HG02678 (cell line): ENCODE measurements at regions not wholly inside any gene's neighbourhood (a gene's known extent, or its start where the extent isn't known, plus 50 kb on each side); places are given as distances from the start of the nearest gene placed in this dataset.
"Not testable (repeated sequence)": the region's sequence is repeated elsewhere in the genome, so short reads cannot be mapped to it uniquely, and the experiment has no call there.

Experiments used
- ATAC-seq: cut with Tn5 transposase; IDR thresholded peaks from one replicate; pipeline ENCODE4 v1.9.1; 2021; ENCODE audit warnings: mild to moderate bottlenecking, moderate library complexity; ENCODE audit not compliant: unreplicated experiment

GRCh38 chr2:31813016-31813415 lies 197.8 kb downstream of the MEMO1 start:
- no peak for ATAC-seq

DNA sequence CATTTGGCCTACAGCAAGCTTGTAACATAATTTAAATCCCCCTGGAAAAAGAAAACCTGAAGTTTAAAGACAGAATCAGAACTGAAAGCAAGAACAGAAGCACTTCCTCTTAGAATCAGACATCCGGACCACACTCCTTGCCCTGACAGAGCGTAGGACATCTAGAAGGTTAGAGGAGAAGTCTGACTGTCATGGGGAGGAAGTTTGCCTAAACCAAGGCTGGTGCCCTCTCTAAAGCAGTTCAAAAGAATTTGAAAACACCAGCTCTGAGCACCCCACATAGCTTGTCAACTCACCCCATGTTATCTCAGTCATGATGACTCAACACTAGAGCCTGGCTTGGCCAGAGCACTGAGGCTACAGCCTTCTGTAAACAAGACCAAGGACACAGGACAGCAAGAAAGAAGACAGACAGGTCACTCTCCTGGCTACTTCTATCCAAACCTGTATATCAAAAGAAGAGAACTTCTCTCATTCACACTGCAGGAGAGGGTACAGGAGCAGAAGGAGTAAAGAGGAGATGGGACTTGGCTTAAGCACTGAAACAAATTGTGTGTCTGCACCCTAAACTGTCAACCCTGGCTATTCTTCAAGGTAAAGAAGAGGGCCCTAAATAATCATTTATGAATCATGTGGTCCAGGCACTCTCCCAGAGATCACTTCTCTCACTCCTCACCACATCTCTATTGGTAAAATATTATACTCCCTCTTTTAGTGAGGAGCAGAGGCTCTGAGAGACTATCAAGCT lies 198.6 kb downstream of the MEMO1 start:
- peak; percentile 99 for ATAC-seq

DNA sequence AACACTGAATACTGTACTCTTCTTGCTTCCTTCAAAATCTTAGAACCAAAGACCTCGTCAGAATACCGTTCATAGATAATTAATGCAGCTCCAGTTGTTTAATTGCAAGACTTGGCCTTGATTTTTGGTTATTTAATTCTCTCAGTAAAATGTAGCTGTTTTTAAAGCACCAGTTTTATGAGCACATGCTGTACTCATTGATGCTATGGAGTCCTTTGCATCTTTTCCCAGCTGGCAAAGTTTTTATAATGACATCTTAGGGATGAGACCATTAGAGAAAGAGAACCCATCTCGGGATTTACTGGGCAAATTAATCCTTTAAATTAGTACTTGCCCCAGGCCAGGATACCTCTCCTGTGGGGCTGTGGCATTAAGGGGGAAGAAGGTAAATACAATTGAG lies 199.3 kb downstream of the MEMO1 start:
- no peak for ATAC-seq

GRCh38 chr2:31810200-31810917 lies 200.4 kb downstream of the MEMO1 start:
- no peak for ATAC-seq

DNA sequence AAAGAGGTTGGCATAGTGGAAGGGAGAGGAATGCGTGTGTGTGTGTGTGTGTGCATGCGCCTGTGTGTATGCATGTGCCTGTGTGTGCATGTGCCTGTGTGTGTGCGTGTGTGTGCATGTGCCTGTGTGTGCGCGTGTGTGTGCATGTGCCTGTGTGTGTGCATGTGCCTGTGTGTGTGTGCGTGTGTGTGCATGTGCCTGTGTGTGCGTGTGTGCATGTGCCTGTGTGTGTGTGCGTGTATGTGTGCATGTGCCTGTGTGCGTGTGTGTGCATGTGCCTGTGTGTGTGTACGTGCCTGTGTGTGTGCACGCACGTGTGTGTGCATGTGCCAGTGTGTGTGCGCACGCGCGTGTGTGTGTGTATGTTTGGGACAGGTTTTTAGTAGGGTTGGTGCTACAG lies 205.1 kb downstream of the MEMO1 start:
- no peak for ATAC-seq

DNA sequence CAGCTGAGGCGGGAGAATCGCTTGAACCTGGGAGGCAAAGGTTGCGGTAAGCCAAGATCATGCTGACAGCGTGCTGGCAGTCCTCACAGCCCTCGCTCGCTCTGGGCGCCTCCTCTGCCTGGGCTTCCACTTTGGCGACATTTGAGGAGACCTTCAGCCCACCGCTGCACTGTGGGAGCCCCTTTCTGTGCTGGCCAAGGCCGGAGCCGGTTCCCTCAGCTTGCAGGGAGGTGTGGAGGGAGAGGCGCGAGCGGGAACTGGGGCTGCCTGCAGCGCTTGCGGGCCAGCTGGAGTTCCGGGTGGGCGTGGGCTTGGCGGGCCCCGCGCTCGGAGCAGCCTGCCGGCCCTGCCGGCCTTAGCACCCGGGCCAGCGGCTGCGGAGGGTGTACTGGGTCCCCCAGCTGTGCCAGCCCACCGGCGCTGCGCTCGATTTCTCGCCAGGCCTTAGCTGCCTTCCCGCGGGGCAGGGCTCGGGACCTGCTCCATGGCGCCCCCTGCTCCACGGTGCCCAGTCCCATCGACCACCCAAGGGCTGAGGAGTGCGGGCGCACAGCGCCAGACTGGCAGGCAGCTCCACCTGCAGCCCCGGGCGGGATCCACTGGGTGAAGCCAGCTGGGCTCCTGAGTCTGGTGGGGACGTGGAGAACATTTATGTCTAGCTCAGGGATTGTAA lies 207.2 kb downstream of the MEMO1 start:
- not testable (repeated sequence) for ATAC-seq

DNA sequence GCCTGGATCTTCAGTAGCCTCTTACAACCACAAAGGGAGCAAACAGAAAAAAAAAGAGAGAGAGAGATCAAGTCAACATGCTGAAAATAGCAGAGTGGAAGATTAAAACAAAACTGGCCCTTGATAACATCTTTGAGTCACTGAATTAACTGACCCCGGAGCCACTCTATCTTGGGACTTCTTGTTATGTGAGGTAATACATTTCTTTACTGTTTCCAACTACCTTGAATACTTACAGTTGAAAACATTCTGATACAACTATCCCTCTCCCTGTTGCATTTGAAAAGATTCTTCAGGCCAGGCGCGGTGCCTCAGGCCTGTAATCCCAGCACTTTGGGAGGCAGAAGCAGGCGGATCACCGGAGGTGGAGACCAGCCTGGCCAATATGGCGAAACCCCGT lies 208.1 kb downstream of the MEMO1 start:
- ATAC-seq: no peak

GRCh38 chr2:31799282-31799681 lies 211.5 kb downstream of the MEMO1 start:
- not testable (repeated sequence) for ATAC-seq

GRCh38 chr2:31788273-31788672 lies 207.5 kb upstream of the SRD5A2 start:
- ATAC-seq: no peak

GRCh38 chr2:31785876-31786275 lies 205.1 kb upstream of the SRD5A2 start:
- peak; percentile 74 for ATAC-seq

- ATAC-seq: no peak
Observed at GRCh38 chr2:31784868-31785267, 204.1 kb upstream of the SRD5A2 start.

GRCh38 chr2:31783446-31784091 lies 202.8 kb upstream of the SRD5A2 start:
- not testable (repeated sequence) for ATAC-seq

DNA sequence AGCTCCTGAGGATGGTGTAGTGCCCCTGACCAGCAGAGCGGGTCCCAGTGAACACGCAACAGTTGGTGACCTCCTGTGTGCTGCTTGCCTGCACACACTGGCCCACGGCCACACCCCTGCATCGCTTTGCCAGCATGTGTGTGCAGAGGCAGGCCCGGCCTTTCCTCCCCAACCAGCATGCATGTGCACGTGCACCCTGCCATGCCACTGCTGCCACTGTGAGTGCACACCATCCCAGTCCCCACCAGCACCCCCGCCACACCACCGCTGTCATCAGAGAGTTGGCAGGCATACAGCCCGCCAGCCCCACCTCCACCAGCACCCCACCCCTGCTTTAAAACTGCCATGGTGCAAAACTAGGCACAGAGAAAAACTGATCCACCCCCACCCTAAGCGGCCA lies 197.4 kb upstream of the SRD5A2 start:
- ATAC-seq: no peak

GRCh38 chr2:31770741-31771140 lies 190.0 kb upstream of the SRD5A2 start:
- no peak for ATAC-seq

DNA sequence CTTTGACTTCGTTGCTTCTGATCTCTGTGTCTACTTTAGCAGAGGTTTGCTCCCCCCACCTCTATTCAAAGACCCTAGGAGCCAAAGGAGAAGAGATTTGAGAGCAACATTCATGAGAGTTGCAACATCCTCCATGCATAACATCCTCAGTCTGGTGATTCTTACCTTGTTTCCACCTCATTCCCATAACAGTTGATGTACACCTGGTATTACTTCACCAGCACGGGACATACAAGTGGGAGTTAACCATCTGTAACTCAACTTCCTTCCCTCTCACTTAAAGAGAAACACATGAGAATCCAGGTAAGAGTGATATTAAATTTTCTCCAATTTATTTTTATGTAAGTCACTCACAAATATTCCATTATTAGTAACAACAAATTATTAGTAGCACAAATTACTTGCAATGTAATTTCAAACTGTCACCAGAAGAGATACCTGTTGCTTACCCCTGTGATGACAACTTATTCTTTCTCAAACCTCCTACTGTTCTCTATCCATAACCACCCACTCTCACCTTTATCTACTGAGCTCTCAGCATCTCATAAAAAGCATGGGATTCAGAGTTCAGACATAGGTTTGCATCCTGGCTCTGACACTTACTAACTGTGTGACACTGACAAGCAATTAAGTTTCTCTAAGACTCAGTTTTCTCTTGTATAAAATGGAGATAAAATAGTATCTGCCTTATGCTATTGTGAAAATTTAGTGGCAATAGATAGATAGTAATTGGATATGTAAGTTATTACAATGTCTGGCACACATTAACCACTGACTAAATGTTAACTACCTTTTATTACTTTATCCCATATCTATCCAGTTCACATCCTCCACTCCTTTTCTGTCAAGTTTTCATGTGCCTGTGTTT lies 184.6 kb upstream of the SRD5A2 start:
- ATAC-seq: no peak

DNA sequence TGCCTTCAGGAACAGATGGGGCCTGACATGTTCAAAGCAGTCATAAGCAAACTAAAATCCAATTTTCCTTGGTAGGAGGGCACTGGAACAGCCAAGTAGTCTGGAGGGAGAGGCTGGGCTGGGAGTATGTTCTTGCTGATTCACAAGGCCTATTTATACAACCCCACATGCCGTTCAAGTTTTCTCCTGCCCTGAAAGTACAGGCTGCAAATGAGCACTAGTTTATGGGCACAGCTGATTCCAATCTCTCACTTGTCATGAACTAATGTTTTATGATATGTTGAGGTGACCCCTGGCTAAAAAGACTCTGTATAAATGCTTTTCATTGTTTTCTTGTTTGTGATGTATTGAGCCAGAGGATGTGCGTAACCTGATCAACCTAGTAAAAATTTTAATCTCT lies 183.4 kb upstream of the SRD5A2 start:
- no peak for ATAC-seq

DNA sequence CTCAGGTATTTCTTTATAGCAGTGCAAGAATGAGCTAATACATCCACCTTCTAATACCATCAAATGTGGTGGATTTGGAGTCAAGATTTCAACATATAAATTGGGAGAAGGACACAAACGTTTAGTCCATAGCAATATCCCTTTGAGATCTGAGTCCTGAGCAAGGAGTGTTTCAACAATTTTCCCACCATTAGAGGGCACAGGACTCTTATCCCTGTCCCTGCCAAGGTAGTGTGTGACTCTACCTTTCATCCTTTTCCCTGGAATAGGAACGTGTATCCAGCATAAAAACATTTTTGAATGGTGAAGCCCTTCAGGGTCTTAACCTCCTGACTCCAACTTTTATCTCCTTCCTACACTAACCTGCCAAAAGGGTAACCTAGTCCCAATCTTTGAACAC lies 181.3 kb upstream of the SRD5A2 start:
- no peak for ATAC-seq

DNA sequence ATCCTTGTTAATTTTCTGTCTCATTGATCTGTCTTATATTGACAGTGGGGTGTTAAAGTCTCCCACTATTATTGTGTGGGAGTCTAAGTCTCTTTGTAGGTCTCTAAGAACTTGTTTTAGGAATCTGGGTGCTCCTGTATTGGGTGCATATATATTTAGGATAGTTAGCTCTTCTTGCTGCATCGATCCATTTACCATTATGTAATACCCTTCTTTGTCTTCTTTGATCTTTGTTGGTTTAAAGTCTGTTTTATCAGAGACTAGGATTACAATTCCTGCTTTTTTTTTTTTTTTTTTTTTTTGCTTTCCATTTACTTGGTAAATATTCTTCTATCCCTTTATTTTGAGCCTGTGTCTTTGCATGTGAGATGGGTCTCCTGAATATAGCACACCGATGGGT lies 176.6 kb upstream of the SRD5A2 start:
- ATAC-seq: not testable (repeated sequence)

- ATAC-seq: not testable (repeated sequence)
Observed at GRCh38 chr2:31748746-31749145, 168.0 kb upstream of the SRD5A2 start.

DNA sequence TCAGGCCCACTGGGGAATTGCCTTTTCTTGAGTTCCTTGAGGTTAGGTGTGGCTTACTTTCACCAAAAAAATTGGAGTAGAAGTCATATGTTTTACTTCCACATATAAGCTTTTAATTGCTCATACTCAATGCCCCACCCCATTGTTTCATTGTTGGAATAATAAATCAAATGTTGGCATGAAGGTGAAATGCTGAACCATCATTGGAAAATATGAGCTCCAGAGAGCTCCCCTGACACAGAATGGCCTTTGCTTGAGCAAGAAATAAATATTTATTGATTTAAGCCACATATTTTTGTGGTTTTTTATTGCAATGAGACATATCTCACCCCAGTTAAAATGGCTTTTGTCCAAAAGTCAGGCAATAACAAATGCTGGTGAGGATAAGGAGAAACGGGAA lies 167.3 kb upstream of the SRD5A2 start:
- ATAC-seq: no peak
